Activated CD4-positive, CD25-positive, alpha-beta regulatory T cell treated with anti-CD3 and anti-CD28 coated beads, Interleukin-2, amount 50 U/mL, for 72 hours (primary cell): ENCODE measurements at regions not wholly inside any gene's neighbourhood (a gene's known extent, or its start where the extent isn't known, plus 50 kb on each side); places are given as distances from the start of the nearest gene placed in this dataset.

Experiments used
- DNase-seq: peaks from one replicate; pipeline ENCODE4 v3.0.0; 2021

GRCh38 chr5:135234666-135235401 is 164.2 kb downstream of the MACROH2A1 start:
- DNase-seq, result no peak

GRCh38 chr5:135234242-135234641 is 164.8 kb downstream of the MACROH2A1 start:
- no peak for DNase-seq

GRCh38 chr5:135233477-135233876 is 165.6 kb downstream of the MACROH2A1 start:
- no peak for DNase-seq

GRCh38 chr5:135232958-135233357 is 166.1 kb downstream of the MACROH2A1 start:
- no peak for DNase-seq

GRCh38 chr5:135231289-135231688 is 167.7 kb downstream of the MACROH2A1 start:
- DNase-seq, result no peak

- DNase-seq, result no peak
These were observed 168.6 kb downstream of the MACROH2A1 start for GRCh38 chr5:135230251-135230925.

GRCh38 chr5:135229679-135230132 is 169.3 kb downstream of the MACROH2A1 start:
- no peak for DNase-seq

- DNase-seq, result no peak
These were observed 169.9 kb downstream of the MACROH2A1 start for GRCh38 chr5:135229122-135229521.

GRCh38 chr5:135228222-135228621 is 170.8 kb downstream of the MACROH2A1 start:
- no peak for DNase-seq

- DNase-seq, result no peak
These were observed 171.7 kb downstream of the MACROH2A1 start for GRCh38 chr5:135227064-135228022.

GRCh38 chr5:135225856-135226560 is 173.0 kb downstream of the MACROH2A1 start:
- DNase-seq, result no peak

GRCh38 chr5:135223891-135224625 is 175.0 kb downstream of the MACROH2A1 start:
- no peak for DNase-seq

GRCh38 chr5:135223404-135223803 is 175.6 kb downstream of the MACROH2A1 start:
- DNase-seq, result peak; percentile 17

- no peak for DNase-seq
These were observed 176.3 kb downstream of the MACROH2A1 start for GRCh38 chr5:135222771-135223170.

GRCh38 chr5:135222171-135222681 is 176.8 kb downstream of the MACROH2A1 start:
- peak; percentile 6 for DNase-seq

- DNase-seq, result peak; percentile 4
These were observed 177.3 kb downstream of the MACROH2A1 start for GRCh38 chr5:135221696-135222095.

GRCh38 chr5:135221187-135221473 is 177.9 kb downstream of the MACROH2A1 start:
- no peak for DNase-seq

GRCh38 chr5:135220394-135221186 is 178.4 kb downstream of the MACROH2A1 start:
- peak; percentile 20 for DNase-seq

- DNase-seq, result no peak
These were observed 179.2 kb downstream of the MACROH2A1 start for GRCh38 chr5:135219868-135220267.

- no peak for DNase-seq
These were observed 180.1 kb downstream of the MACROH2A1 start for GRCh38 chr5:135218790-135219568.
